NCI-H1092 (cell line): ENCODE measurements at regions not wholly inside any gene's neighbourhood (a gene's known extent, or its start where the extent isn't known, plus 50 kb on each side); places are given as distances from the start of the nearest gene placed in this dataset.
"Not testable (repeated sequence)": the region's sequence is repeated elsewhere in the genome, so short reads cannot be mapped to it uniquely, and the experiment has no call there.

ENCODE experiments used
- DNase-seq: peaks from one replicate; lab custom pipeline; 2025; lab: John Stamatoyannopoulos, UW

DNA sequence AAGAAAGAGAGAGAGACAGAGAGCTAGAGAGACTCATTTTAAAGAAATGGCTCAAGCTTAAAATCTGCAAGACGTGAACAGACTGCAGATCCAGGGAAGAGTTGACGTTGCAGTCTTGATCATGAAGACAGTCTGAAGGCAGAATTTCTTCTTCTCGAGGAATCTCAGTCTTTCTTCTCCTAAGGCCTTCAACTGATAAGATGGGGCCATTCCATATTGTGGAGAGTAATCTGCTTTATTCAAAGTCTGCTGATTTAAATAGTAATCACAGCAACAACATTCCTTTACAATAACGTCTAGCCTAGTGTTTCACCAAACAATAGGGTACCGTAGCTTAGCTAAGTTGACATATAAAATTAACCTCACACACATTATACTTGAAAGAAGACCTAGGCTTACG lies 208.4 kb upstream of the ADAMTS3 start:
- no peak for DNase-seq

DNA sequence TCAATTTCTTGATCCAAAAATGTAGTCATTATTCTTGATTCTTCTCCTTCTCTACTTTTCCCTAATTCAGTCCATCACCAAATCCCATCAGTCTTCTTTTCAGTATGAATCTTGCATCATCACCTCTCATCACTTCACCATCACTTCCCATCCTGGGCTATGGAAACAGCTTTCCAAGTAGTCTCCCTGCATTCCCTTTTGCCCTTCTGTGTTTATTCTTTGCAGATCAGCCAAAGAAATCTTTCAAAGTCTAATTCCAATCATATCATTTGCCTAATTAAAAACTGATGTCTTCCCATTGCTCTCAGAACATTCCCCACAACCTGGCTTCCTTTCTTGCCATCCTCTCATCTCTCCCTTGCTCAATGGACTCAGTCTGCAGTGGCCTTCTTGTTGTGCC lies 201.7 kb upstream of the ADAMTS3 start:
- no peak for DNase-seq

DNA sequence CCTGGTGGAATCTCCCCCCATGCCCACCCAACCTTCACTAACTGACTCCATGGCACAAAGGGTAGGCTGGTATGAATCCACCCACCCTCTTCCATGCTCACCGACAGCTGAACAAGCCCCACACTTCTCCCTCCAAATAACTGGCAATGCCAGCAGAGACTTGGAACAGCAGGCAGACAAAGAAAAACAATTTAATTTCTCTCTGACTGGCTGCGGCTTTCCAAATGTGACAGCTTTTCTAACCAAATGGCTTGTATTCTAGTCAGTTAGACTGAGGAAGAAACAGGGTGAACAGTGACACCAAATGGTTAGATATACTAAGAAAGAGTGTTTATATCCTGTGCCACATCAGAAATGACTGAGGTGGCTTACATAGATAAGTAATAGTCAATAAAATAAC lies 199.3 kb upstream of the ADAMTS3 start:
- no peak for DNase-seq

DNA sequence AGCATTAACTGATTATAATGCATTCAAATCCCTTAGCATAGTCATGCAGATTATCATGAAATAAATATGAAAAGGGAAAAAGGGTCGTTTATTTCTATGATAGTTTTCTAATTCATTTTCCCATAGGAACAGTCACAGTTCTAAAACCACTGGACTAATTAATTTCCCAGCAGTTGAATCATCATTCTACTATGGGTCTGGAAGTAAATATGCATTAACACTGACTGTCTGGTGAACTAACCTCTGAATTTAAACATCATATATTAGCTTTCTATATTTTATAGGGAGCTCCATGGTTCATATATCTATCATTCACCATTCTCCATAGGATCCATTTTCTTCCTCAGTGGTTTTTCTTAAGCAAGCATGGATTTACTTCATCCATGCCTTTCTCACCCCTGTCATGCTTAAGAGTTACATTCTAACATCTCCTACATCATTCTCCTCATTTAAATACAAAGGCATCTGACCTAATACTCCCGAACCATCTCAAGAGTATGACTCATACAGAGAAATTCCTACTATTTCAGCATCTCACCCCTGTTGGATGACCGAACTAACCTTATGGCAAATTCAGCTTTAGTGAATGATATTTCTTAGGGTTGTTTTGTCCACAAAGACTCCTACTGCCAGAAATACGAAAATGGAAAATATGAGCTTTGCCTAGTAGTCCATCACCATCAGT lies 198.7 kb upstream of the ADAMTS3 start:
- no peak for DNase-seq

- not testable (repeated sequence) for DNase-seq
These were observed 196.8 kb upstream of the ADAMTS3 start for GRCh38 chr4:72765788-72766187.

- no peak for DNase-seq
These were observed 192.5 kb upstream of the ADAMTS3 start for GRCh38 chr4:72761368-72762038.

DNA sequence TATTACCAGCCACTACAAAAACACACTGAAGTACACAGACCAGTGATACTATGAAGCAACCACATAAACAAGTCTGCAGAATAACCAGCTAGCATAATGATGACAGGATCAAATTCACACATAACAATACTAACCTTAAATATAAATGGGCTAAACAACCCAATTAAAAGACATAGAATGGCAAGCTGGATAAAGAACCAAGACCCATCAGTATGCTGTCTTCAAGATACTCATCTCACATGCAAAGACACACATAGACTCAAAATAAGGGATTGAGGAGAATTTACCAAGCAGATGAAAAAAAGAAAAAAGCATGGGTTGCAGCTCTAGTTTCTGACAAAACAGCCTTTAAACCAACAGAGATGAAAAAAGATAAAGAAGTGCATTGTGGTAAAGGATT lies 184.4 kb upstream of the ADAMTS3 start:
- DNase-seq = not testable (repeated sequence)

GRCh38 chr4:72744103-72744725 lies 175.2 kb upstream of the ADAMTS3 start:
- no peak for DNase-seq

DNA sequence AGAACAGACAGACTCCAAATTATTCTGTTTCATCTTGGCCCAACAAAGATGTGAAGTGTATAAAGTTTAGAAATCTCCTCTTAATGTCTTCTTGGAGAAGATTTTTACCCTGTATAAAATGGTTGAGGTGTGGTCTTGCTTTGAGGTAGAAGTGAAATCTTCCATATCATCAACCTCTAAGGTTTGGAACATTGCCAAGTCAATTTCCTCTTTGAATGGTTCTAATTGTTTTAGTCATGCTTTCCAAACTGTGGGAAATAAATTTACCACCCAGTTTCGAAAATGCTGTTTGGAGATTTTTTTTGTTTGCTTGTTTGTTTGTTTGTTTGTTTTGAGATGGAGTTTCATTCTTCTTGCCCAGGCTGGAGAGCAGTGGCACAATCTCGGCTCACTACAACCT lies 174.1 kb upstream of the ADAMTS3 start:
- DNase-seq = no peak

DNA sequence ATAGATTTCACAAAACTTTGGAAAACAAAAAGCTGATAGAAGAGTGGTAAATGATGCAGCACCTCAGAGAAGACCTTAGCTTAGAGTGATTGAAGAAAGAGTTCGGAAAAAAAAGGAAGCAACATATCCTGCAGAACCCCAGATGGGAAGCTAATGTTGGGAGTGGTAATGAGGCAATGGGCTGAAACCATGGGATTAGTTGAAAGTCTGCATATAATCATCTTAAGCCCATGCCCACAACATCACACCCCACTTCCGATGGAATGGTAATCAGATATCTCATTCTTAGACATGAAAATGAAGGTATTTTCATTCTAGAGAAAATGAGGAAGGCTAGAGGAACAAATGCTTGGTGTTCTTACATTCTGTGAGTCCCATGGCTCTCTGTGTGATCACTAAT lies 146.3 kb upstream of the ADAMTS3 start:
- DNase-seq = no peak

GRCh38 chr4:72714482-72715279 lies 145.7 kb upstream of the ADAMTS3 start:
- DNase-seq = no peak

DNA sequence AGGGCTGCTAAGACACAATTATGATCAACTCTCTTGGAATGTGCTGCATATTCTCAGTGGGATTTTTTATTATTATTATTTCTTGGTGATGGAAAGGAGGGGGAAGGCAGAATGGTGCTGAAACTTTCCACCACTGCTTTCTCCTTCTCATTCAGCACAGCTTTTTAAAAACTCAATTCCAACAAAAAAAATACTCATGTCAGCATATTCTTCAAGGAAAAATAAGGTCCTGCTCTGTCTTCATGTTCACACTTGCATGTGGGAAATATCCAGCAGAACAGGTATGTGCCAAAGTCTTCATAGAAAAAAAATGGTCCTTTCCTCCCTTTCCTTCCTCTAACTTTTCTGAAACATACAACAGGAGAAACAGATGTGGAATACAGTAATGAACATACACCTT lies 144.0 kb upstream of the ADAMTS3 start:
- DNase-seq = no peak

GRCh38 chr4:72709475-72709874 lies 140.5 kb upstream of the ADAMTS3 start:
- no peak for DNase-seq

DNA sequence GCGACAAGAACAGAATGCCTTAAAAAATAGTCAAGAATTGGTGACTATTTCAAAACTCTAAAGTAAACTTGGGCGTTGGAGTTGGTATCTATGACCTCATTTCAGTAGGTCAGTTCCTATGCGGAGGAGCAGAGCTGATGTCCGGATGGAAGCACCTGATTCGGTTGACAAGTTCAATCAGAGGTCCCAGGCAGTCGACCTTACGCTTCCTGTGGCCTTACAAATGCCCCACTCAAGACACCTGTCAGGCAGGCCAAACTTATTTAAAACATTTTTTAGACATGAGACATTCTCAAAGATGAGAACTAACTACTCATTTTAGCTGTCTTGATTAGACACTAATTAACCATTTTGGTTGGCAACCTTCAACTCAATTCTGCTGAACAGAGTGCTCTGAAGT lies 137.7 kb upstream of the ADAMTS3 start:
- DNase-seq = no peak

GRCh38 chr4:72704925-72705640 lies 136.1 kb upstream of the ADAMTS3 start:
- not testable (repeated sequence) for DNase-seq

DNA sequence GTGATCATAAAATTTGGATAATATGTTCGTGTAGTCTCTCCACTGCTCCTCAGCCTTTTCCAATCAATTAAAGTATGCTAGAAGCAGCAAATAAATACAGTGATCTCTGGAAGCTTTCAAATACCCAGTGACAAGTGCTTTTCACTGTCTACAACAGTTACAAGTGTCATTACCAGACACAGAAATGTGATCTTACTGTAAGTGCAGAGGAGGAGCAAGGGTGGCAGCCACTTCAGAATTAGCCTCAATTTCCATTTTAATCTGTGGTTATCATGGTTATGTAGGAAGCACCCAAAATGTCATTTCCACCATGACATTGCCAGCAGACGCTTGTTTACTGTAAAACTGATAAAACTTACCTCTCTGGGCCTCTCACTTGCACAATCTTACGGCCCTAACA lies 133.9 kb upstream of the ADAMTS3 start:
- DNase-seq = no peak

DNA sequence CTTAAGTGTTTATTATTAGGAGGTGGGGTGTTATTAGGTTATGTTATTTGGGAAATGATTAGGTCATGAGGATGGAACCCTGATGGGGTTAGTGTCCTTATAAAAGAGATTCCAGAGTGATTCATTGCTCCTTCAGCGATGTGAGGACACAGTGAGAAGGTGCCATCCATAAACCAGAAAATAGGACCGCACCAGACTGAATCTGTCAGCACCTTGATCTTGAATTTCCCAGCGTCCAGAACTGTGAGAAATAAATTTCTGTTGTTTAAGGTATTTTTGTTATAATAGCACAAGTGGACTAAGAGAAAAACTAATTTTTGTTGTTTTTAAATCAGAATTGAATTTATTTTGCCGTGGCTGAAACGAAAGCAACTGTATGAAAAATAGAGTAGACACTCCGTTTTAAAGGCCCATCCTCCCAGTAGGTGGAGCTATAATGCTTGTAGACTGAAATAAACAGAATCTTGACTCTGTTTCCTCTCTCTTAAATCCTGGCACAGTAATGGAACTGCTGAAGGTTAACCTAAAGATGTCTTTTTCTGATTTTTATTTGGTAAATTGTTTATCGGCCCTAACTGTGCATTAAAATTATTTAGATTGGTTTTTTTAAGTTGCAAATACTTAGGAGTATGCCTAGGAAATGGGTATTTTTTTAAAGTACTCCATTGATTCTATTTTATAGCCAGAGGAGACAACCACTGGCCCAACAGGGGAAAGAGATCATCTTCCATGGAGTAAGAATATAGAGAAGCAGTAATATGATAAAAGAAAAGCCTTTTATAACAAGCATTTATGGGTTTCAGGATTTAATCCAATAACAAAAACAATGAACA lies 133.2 kb upstream of the ADAMTS3 start:
- DNase-seq = peak; percentile 20

DNA sequence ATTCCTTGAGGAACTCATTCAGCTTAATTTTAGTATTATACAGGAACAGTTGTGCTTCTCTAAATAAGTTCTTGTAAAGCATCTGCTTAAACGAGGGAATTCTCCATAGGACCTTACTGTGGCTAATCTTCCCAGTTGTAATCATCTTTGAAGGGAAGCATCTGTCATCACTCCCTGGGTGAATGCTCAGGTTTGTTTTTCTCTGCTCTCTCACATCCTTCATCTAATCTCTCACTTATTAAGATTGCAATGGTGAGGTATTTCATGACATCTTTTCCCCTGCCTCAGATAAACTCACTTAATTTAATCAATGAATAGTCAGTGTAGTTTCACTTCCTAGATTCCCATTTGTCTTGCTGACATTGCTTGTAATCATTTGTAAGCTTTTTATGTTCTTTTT lies 121.8 kb upstream of the ADAMTS3 start:
- DNase-seq = no peak

GRCh38 chr4:72689923-72690322 lies 120.9 kb upstream of the ADAMTS3 start:
- no peak for DNase-seq

DNA sequence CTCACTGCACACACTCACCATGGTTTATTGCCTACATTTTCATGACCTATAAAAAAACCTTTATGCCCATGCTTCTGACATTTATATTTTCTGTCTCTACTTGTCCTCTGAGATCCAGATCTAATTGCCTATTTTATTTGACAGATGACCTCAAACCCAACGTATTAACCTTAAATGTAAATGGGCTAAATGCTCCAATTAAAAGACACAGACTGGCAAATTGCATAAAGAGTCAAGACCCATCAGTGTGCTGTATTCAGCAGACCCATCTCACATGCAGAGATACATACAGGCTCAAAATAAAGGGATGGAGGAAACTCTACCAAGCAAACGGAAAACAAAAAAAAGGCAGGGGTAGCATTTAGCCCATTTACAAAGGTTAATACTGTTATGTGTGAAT lies 117.4 kb upstream of the ADAMTS3 start:
- DNase-seq = not testable (repeated sequence)

DNA sequence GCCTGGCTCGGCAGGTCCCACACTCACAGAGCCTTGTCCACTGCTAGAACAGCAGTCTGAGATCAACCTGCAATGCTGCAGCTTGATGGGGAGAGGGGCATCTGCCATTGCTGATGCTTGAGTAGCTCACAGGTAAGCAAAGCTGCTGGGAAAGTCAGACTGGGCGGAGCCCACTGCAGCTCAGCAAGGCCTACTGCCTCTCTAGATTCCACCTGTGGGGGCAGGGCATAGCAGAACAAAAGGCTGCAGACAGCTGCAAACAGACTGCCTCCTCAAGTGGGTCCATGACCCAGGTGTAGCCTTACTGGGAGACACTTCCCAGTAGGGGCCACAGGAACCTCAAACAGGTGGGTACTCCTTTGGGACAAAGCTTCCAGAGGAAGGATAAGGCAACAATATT lies 110.6 kb upstream of the ADAMTS3 start:
- DNase-seq = no peak
